HG03064 (cell line): ENCODE measurements at regions not wholly inside any gene's neighbourhood (a gene's known extent, or its start where the extent isn't known, plus 50 kb on each side); places are given as distances from the start of the nearest gene placed in this dataset.

ENCODE experiments used
- ATAC-seq: cut with Tn5 transposase; IDR thresholded peaks from one replicate; pipeline ENCODE4 v1.9.1; 2021; ENCODE audit warnings: low read depth; ENCODE audit not compliant: unreplicated experiment

- ATAC-seq = no peak
Measured at GRCh38 chr16:76157629-76158028, 119.6 kb upstream of the CNTNAP4 start.

- no peak for ATAC-seq
Measured at GRCh38 chr16:76162046-76162445, 115.2 kb upstream of the CNTNAP4 start.

- no peak for ATAC-seq
Measured at GRCh38 chr16:76164970-76165558, 112.1 kb upstream of the CNTNAP4 start.

GRCh38 chr16:76175718-76176117 is 101.5 kb upstream of the CNTNAP4 start:
- ATAC-seq = no peak

- no peak for ATAC-seq
Measured at GRCh38 chr16:76176153-76176552, 101.0 kb upstream of the CNTNAP4 start.

GRCh38 chr16:76176616-76177015 is 100.6 kb upstream of the CNTNAP4 start:
- ATAC-seq = no peak

GRCh38 chr16:76182041-76182635 is 95.1 kb upstream of the CNTNAP4 start:
- ATAC-seq = no peak

- ATAC-seq = no peak
Measured at GRCh38 chr16:76183647-76184046, 93.6 kb upstream of the CNTNAP4 start.

- ATAC-seq = no peak
Measured at GRCh38 chr16:76190057-76190456, 87.1 kb upstream of the CNTNAP4 start.

GRCh38 chr16:76190480-76190879 is 86.7 kb upstream of the CNTNAP4 start:
- ATAC-seq = no peak

- ATAC-seq = no peak
Measured at GRCh38 chr16:76193906-76194615, 83.1 kb upstream of the CNTNAP4 start.

GRCh38 chr16:76194616-76195015 is 82.6 kb upstream of the CNTNAP4 start:
- no peak for ATAC-seq

- no peak for ATAC-seq
Measured at GRCh38 chr16:76195056-76195455, 82.1 kb upstream of the CNTNAP4 start.

GRCh38 chr16:76195648-76196047 is 81.6 kb upstream of the CNTNAP4 start:
- ATAC-seq = no peak

- no peak for ATAC-seq
Measured at GRCh38 chr16:76197900-76198299, 79.3 kb upstream of the CNTNAP4 start.

GRCh38 chr16:76199681-76200220 is 77.5 kb upstream of the CNTNAP4 start:
- ATAC-seq = no peak

GRCh38 chr16:76201385-76201784 is 75.8 kb upstream of the CNTNAP4 start:
- ATAC-seq = no peak

GRCh38 chr16:76204249-76204648 is 73.0 kb upstream of the CNTNAP4 start:
- no peak for ATAC-seq

GRCh38 chr16:76207270-76207669 is 69.9 kb upstream of the CNTNAP4 start:
- no peak for ATAC-seq

- no peak for ATAC-seq
Measured at GRCh38 chr16:76210157-76210556, 67.0 kb upstream of the CNTNAP4 start.

- ATAC-seq = no peak
Measured at GRCh38 chr16:76213860-76214259, 63.3 kb upstream of the CNTNAP4 start.

GRCh38 chr16:76214856-76215255 is 62.3 kb upstream of the CNTNAP4 start:
- ATAC-seq = no peak
